NT2/D1 (cell line): ENCODE measurements at regions not wholly inside any gene's neighbourhood (a gene's known extent, or its start where the extent isn't known, plus 50 kb on each side); places are given as distances from the start of the nearest gene placed in this dataset.

Experiments used
- DNase-seq: peaks from one replicate; pipeline ENCODE4 v3.0.0-alpha.2; 2011; ENCODE audit warnings: low read depth, low spot score
- H3K27me3 ChIP-seq: 2 replicates; pipeline ENCODE4 v1.6.0; 2011; ENCODE audit warnings: mild to moderate bottlenecking; ENCODE audit not compliant: insufficient read length, insufficient read depth
- H3K36me3 ChIP-seq: 2 replicates; pipeline ENCODE4 v1.6.1; 2011; ENCODE audit warnings: mild to moderate bottlenecking, low read length, mixed read lengths; ENCODE audit not compliant: insufficient read depth, insufficient read length
- H3K4me1 ChIP-seq: 2 replicates; pipeline ENCODE4 v1.5.1; 2011; ENCODE audit not compliant: insufficient read depth, insufficient read length
- H3K4me3 ChIP-seq: 2 replicates; pipeline ENCODE4 v1.5.1; 2011; ENCODE audit warnings: low read depth; ENCODE audit not compliant: insufficient read length
- H3K9ac ChIP-seq: 2 replicates; pipeline ENCODE4 v1.6.0; 2011; ENCODE audit warnings: low read depth; ENCODE audit not compliant: insufficient read length
- H3K9me3 ChIP-seq: 2 replicates; pipeline ENCODE4 v1.5.1; 2011; ENCODE audit warnings: mild to moderate bottlenecking, low read length; ENCODE audit not compliant: insufficient read depth
- SUZ12 ChIP-seq: IDR thresholded peaks from 2 replicates; pipeline ENCODE4 v1.6.1; 2011; ENCODE audit not compliant: insufficient read length, insufficient read depth; ENCODE audit errors: extremely low read depth
- YY1 ChIP-seq: IDR thresholded peaks from 2 replicates; pipeline ENCODE4 v1.6.1; 2011; ENCODE audit not compliant: insufficient read length, insufficient read depth
- ZNF274 ChIP-seq: IDR thresholded peaks from 2 replicates; pipeline ENCODE4 v1.6.1; 2011; ENCODE audit warnings: mild to moderate bottlenecking, low read depth, low read length

DNA sequence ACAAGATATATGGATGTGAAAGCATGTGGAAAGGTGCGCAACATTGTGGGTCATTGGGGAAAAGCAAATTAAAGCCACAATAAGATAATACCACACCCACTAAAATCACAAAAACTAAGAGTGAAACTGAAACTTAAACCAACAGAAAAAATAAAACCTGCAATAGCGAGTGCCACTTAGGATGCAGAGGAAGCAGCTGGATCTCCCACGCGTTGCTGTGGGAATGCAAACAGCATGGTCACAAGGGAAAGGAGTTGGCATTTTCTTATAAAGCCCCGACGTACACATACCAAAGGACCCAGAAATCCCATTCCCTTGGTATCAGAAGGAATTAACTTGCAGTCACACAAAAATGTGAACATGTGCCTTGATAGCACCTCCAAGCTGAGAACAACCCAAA lies 712.0 kb downstream of the TBC1D22A start:
- DNase-seq = no peak
- no peaks in the 10 kb centered on the region for H3K9me3 ChIP-seq
- no peaks in the 10 kb centered on the region for H3K36me3 ChIP-seq
- no peak overlapping the region for H3K4me3 ChIP-seq
- H3K9ac ChIP-seq = no peak overlapping the region
- TF ChIP-seq ZNF274 (no peak), YY1 (no peak), SUZ12 (no peak)
- no peaks in the 10 kb centered on the region for H3K4me1 ChIP-seq
- no peaks in the 10 kb centered on the region for H3K27me3 ChIP-seq

GRCh38 chr22:47472636-47473035 lies 710.2 kb downstream of the TBC1D22A start:
- Histone ChIP-seq H3K4me1 (no peaks in the 10 kb centered on the region), H3K27me3 (no peaks in the 10 kb centered on the region), H3K9me3 (no peaks in the 10 kb centered on the region), H3K4me3 (no peak overlapping the region), H3K36me3 (no peaks in the 10 kb centered on the region), H3K9ac (no peak overlapping the region)
- no peak for TF ChIP-seq SUZ12
- no peak for DNase-seq

DNA sequence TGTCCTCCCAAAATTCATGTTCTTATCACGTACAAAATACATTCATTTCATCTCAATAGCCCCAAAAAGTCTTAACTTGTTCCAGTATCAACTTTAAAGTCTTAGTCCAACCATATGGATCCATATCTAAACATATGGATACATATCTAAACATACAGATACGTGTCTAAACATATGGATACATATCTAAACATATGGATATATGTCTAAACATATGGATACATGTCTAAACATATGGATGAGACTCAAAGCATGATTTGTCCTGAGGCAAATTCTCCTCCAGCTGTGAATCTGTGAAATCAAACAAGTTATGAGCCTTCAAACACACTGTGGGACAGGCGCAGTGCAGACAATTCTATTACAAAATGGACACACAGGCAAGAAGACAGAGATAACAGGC lies 709.0 kb downstream of the TBC1D22A start:
- Histone ChIP-seq H3K4me3 (no peak overlapping the region), H3K4me1 (no peaks in the 10 kb centered on the region), H3K36me3 (no peaks in the 10 kb centered on the region), H3K9me3 (peaks cover 11% of the 10 kb centered on the region; the same call in 1 of the 2 replicates), H3K27me3 (no peaks in the 10 kb centered on the region), H3K9ac (no peak overlapping the region)
- no peak for DNase-seq
- no peak for TF ChIP-seq YY1
- TF ChIP-seq ZNF274 = no peak
- no peak for TF ChIP-seq SUZ12

DNA sequence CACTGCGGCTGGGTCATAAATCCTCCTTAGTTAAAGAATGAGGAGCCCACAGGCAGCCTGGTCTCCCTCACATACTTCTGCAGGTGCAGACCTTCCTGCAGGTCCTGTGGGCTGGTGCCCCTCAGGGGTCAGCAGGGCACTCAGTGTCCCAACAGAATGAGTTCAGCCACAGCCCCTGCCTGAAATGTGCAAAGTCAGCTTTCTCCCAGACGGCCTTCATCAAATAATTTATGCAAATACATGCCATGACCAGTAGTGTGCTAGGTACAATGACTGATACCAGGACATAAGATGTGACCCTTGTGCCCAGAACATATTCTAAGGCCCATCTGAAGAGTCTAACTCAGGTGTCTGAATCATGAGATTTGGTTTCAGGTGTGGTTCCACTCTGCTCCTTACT lies 703.4 kb downstream of the TBC1D22A start:
- TF ChIP-seq YY1 (no peak), SUZ12 (no peak), ZNF274 (no peak)
- Histone ChIP-seq H3K4me3 (no peak overlapping the region), H3K27me3 (no peaks in the 10 kb centered on the region), H3K9me3 (peaks cover 11% of the 10 kb centered on the region; the same call in 1 of the 2 replicates), H3K4me1 (no peaks in the 10 kb centered on the region), H3K9ac (no peak overlapping the region), H3K36me3 (no peaks in the 10 kb centered on the region)
- DNase-seq = no peak

- no peak overlapping the region for H3K9ac ChIP-seq
- no peak overlapping the region for H3K4me3 ChIP-seq
- no peaks in the 10 kb centered on the region for H3K27me3 ChIP-seq
- no peaks in the 10 kb centered on the region for H3K36me3 ChIP-seq
- DNase-seq = no peak
- no peak for TF ChIP-seq SUZ12
- no peak for TF ChIP-seq ZNF274
- peaks cover 11% of the 10 kb centered on the region; the same call in 1 of the 2 replicates for H3K9me3 ChIP-seq
- H3K4me1 ChIP-seq = no peaks in the 10 kb centered on the region
Observed at GRCh38 chr22:47465222-47465621, 702.8 kb downstream of the TBC1D22A start.

- Histone ChIP-seq H3K9me3 (peaks cover 11% of the 10 kb centered on the region; the same call in 1 of the 2 replicates), H3K9ac (no peak overlapping the region), H3K4me1 (no peaks in the 10 kb centered on the region), H3K36me3 (no peaks in the 10 kb centered on the region), H3K4me3 (no peak overlapping the region), H3K27me3 (no peaks in the 10 kb centered on the region)
- no peak for DNase-seq
- TF ChIP-seq SUZ12 (no peak), YY1 (no peak), ZNF274 (no peak)
Observed at GRCh38 chr22:47463220-47463619, 700.8 kb downstream of the TBC1D22A start.

DNA sequence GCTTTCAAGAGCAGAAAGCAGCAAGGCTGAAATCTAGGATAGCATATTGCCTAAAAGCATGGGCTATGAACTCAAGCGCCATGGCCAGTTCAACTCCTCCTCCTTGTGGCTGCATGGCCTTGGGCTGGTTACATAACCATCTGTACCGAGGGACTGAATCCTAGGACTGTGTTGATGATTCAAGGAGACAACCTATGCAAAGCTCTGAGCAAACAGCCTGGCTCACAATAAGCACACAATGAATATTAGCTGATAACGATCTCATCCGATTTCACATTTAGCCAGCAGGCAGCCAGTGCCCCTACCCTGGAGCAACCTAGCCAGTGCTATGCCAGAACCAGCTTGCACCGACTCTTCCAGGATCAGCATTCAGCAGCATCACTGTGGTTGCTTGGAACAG lies 698.4 kb downstream of the TBC1D22A start:
- H3K4me3 ChIP-seq = no peak overlapping the region
- no peak for DNase-seq
- no peak overlapping the region for H3K9ac ChIP-seq
- TF ChIP-seq SUZ12 (no peak), YY1 (no peak), ZNF274 (no peak)
- no peaks in the 10 kb centered on the region for H3K27me3 ChIP-seq
- H3K36me3 ChIP-seq = no peaks in the 10 kb centered on the region
- no peaks in the 10 kb centered on the region for H3K4me1 ChIP-seq
- no peaks in the 10 kb centered on the region; the same call in 1 of the 2 replicates for H3K9me3 ChIP-seq

- DNase-seq = no peak
- no peaks in the 10 kb centered on the region for H3K27me3 ChIP-seq
- no peaks in the 10 kb centered on the region for H3K36me3 ChIP-seq
- H3K4me1 ChIP-seq = no peaks in the 10 kb centered on the region
- H3K9ac ChIP-seq = no peak overlapping the region
- no peak overlapping the region for H3K4me3 ChIP-seq
- TF ChIP-seq ZNF274 = no peak
- TF ChIP-seq SUZ12 = no peak
- TF ChIP-seq YY1 = no peak
- H3K9me3 ChIP-seq = no peaks in the 10 kb centered on the region; the same call in 1 of the 2 replicates
Observed at GRCh38 chr22:47460176-47460575, 697.7 kb downstream of the TBC1D22A start.
